ENCODE measurements at regions not wholly inside any gene's neighbourhood (a gene's known extent, or its start where the extent isn't known, plus 50 kb on each side); places are given as distances from the start of the nearest gene placed in this dataset.

DNA sequence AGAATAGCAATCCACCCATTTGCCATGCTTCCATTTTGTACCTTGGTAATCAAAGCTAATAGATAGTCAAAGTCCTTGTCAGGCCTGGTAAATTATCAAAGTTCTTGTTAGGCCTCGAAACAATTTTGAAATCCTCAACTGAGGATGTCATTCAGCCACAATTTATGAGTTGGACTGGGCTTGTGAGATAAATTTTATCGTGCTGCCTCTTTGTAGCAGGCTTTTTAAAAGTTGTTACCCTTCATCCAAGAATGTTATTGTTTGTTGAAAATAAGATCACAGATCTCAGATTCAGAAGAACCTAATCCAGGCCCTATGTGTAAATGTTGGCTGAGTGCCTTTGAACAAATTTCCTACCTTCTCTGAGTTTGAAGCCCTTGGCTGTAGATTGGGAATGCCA, 143.3 kb upstream of the PROK2 start:
- H4K20me1 ChIP-seq (ENCODE audit: insufficient read depth): no peaks in the 10 kb centered on the region
- H2AFZ ChIP-seq: no peak overlapping the region
- CTCF ChIA-PET: no interaction called here
- H3K4me3 ChIP-seq: no peak overlapping the region
- H3K4me1 ChIP-seq (replicated peaks; ENCODE audit: insufficient read depth): no peaks in the 10 kb centered on the region
- H3K79me2 ChIP-seq (ENCODE audit: low read depth): no peaks in the 10 kb centered on the region
- intact Hi-C loops (cut with micrococcal nuclease; ENCODE audit: unreplicated experiment): no loop called here
- no peaks in the 10 kb centered on the region for H3F3A ChIP-seq (ENCODE audit: insufficient read depth, low read depth)
- no peaks in the 10 kb centered on the region for H3K9me2 ChIP-seq (ENCODE audit: insufficient read depth)
- H3K4me2 ChIP-seq: no peak overlapping the region
- no TSS peak for BruUV-seq (replicated peaks)
- H3K27ac ChIP-seq: no peak overlapping the region
- peaks cover 24% of the 10 kb centered on the region for H3K27me3 ChIP-seq (ENCODE audit: insufficient read depth, low read depth)
- POLR2A ChIA-PET (ENCODE audit: unreplicated experiment): no interaction called here
- TF ChIP-seq, protein P1, sequence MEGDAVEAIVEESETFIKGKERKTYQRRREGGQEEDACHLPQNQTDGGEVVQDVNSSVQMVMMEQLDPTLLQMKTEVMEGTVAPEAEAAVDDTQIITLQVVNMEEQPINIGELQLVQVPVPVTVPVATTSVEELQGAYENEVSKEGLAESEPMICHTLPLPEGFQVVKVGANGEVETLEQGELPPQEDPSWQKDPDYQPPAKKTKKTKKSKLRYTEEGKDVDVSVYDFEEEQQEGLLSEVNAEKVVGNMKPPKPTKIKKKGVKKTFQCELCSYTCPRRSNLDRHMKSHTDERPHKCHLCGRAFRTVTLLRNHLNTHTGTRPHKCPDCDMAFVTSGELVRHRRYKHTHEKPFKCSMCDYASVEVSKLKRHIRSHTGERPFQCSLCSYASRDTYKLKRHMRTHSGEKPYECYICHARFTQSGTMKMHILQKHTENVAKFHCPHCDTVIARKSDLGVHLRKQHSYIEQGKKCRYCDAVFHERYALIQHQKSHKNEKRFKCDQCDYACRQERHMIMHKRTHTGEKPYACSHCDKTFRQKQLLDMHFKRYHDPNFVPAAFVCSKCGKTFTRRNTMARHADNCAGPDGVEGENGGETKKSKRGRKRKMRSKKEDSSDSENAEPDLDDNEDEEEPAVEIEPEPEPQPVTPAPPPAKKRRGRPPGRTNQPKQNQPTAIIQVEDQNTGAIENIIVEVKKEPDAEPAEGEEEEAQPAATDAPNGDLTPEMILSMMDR (conservative IDR thresholded peaks at IDR 0.05): no peak
- TF ChIP-seq EZH2 (IDR thresholded peaks at IDR 0.05; ENCODE audit: low read depth): no peak
- H3K36me3 ChIP-seq (ENCODE audit: low read depth): no peaks in the 10 kb centered on the region
- DNase-seq: no peak
- no peaks in the 10 kb centered on the region for H3K9me3 ChIP-seq (ENCODE audit: insufficient read depth, low read depth)

DNA sequence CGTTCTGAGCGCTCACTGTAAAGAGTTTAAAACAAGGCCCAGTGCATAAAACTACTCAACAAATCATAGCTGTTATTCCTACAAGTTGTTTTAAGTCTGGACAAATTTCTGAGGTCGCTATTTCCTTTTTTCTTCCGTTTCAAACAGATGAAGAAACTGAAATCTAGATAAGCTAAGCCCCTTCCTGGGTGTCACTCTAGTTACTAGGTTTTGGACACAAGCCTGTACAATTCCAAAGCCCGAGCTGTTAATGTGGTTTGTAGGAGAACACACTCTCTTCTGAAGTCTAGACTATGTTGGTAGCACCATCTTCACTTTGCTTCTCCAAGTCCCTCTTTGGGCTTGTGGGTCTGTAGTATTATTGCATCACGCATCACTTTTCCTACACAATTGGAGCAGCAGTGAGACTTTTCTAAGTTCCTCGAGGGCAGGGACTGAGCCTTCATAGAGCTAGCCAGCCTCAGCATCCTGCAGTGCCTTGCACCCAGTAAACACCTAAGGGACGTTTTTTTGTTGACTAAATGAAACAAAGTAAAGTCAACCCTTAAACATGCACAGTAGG, 142.6 kb upstream of the PROK2 start:
- no peaks in the 10 kb centered on the region for H3K79me2 ChIP-seq (ENCODE audit: low read depth)
- peaks cover 20% of the 10 kb centered on the region for H3K27me3 ChIP-seq (ENCODE audit: insufficient read depth, low read depth)
- BruUV-seq (replicated peaks): no TSS peak
- no peaks in the 10 kb centered on the region for H3K9me2 ChIP-seq (ENCODE audit: insufficient read depth)
- H3K4me1 ChIP-seq (replicated peaks; ENCODE audit: insufficient read depth): no peaks in the 10 kb centered on the region
- H2AFZ ChIP-seq: no peak overlapping the region
- H3K9me3 ChIP-seq (ENCODE audit: insufficient read depth, low read depth): no peaks in the 10 kb centered on the region
- intact Hi-C loops (cut with micrococcal nuclease; ENCODE audit: unreplicated experiment): no loop called here
- TF ChIP-seq, protein P1 (conservative IDR thresholded peaks at IDR 0.05): no peak
- TF ChIP-seq EZH2 (IDR thresholded peaks at IDR 0.05; ENCODE audit: low read depth): no peak
- ChIA-PET POLR2A (ENCODE audit: unreplicated experiment) (no interaction called here), CTCF (no interaction called here)
- no peak for DNase-seq
- H3K27ac ChIP-seq: no peak overlapping the region
- no peaks in the 10 kb centered on the region for H3K36me3 ChIP-seq (ENCODE audit: low read depth)
- H3F3A ChIP-seq (ENCODE audit: insufficient read depth, low read depth): no peaks in the 10 kb centered on the region
- no peak overlapping the region for H3K4me2 ChIP-seq
- no peak overlapping the region for H3K4me3 ChIP-seq
- no peaks in the 10 kb centered on the region for H4K20me1 ChIP-seq (ENCODE audit: insufficient read depth)

DNA sequence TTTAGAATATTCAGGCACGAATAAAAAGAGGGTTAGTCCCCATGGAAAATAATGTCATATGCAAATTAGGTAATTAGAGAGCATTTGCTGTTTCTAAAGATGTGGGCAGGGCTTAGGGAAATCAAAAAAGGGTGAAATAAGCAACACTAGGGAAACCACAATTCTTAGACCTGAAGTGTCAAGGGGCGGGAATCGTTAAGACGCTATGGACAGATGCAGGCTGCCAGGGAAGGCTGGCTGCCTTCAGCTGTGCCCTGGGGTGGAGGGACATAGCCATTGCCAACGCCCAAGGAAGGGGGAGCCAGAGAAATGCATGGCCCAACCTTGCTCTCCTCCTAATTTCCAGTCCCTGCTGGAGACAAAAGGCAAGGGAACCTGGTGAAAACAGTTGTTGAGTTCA, 141.7 kb upstream of the PROK2 start:
- intact Hi-C loops (cut with micrococcal nuclease; ENCODE audit: unreplicated experiment): loop anchor here (1.0 kb wide), 1 partner anchor 896 kb away; no protein-coding TSS in a partner anchor
- Histone ChIP-seq H3F3A (ENCODE audit: insufficient read depth, low read depth) (no peaks in the 10 kb centered on the region), H2AFZ (no peak overlapping the region), H3K4me3 (no peak overlapping the region), H3K79me2 (ENCODE audit: low read depth) (no peaks in the 10 kb centered on the region), H4K20me1 (ENCODE audit: insufficient read depth) (no peaks in the 10 kb centered on the region), H3K9me3 (ENCODE audit: insufficient read depth, low read depth) (no peaks in the 10 kb centered on the region), H3K27ac (no peak overlapping the region), H3K4me2 (no peak overlapping the region), H3K36me3 (ENCODE audit: low read depth) (no peaks in the 10 kb centered on the region), H3K4me1 (replicated peaks; ENCODE audit: insufficient read depth) (no peaks in the 10 kb centered on the region), H3K9me2 (ENCODE audit: insufficient read depth) (no peaks in the 10 kb centered on the region), H3K27me3 (ENCODE audit: insufficient read depth, low read depth) (peaks cover 11% of the 10 kb centered on the region)
- POLR2A ChIA-PET (ENCODE audit: unreplicated experiment): no interaction called here
- no TSS peak for BruUV-seq (replicated peaks)
- no peak for DNase-seq
- CTCF ChIA-PET: no interaction called here
- no peak for TF ChIP-seq EZH2 (IDR thresholded peaks at IDR 0.05; ENCODE audit: low read depth)
- TF ChIP-seq, protein P1 (conservative IDR thresholded peaks at IDR 0.05): no peak
